Glomerular visceral epithelial cell (primary cell): ENCODE measurements at regions not wholly inside any gene's neighbourhood (a gene's known extent, or its start where the extent isn't known, plus 50 kb on each side); places are given as distances from the start of the nearest gene placed in this dataset.
"Not testable (repeated sequence)": the region's sequence is repeated elsewhere in the genome, so short reads cannot be mapped to it uniquely, and the experiment has no call there.

Experiments used
- DNase-seq: peaks from one replicate; pipeline ENCODE4 v3.0.0-alpha.2; 2016; ENCODE audit errors: extremely low spot score

- not testable (repeated sequence) for DNase-seq
Measured at GRCh38 chr2:89756616-89757015, 1065.1 kb downstream of the RPIA start.

GRCh38 chr2:89758332-89759026, 1067.0 kb downstream of the RPIA start:
- not testable (repeated sequence) for DNase-seq

- DNase-seq: not testable (repeated sequence)
Measured at GRCh38 chr2:89760762-89761161, 1069.3 kb downstream of the RPIA start.

- not testable (repeated sequence) for DNase-seq
Measured at GRCh38 chr2:89761171-89761570, 1069.7 kb downstream of the RPIA start.

GRCh38 chr2:89761863-89762262, 1070.4 kb downstream of the RPIA start:
- DNase-seq: not testable (repeated sequence)

GRCh38 chr2:89762461-89763253, 1071.2 kb downstream of the RPIA start:
- not testable (repeated sequence) for DNase-seq

GRCh38 chr2:89763254-89763580, 1071.7 kb downstream of the RPIA start:
- DNase-seq: no peak

- no peak for DNase-seq
Measured at GRCh38 chr2:89763581-89764485, 1072.4 kb downstream of the RPIA start.

GRCh38 chr2:89764571-89765360, 1073.3 kb downstream of the RPIA start:
- not testable (repeated sequence) for DNase-seq

GRCh38 chr2:89765361-89765718, 1073.9 kb downstream of the RPIA start:
- DNase-seq: not testable (repeated sequence)

- DNase-seq: not testable (repeated sequence)
Measured at GRCh38 chr2:89766141-89766990, 1074.9 kb downstream of the RPIA start.

- DNase-seq: not testable (repeated sequence)
Measured at GRCh38 chr2:89767058-89767457, 1075.6 kb downstream of the RPIA start.

GRCh38 chr2:89767572-89768435, 1076.3 kb downstream of the RPIA start:
- DNase-seq: no peak

GRCh38 chr2:89775885-89776284, 1084.4 kb downstream of the RPIA start:
- no peak for DNase-seq

GRCh38 chr2:89780318-89780717, 1088.8 kb downstream of the RPIA start:
- DNase-seq: no peak

GRCh38 chr2:89781962-89782361, 1090.5 kb downstream of the RPIA start:
- DNase-seq: no peak

GRCh38 chr2:89784960-89785359, 1093.5 kb downstream of the RPIA start:
- DNase-seq: no peak

- DNase-seq: not testable (repeated sequence)
Measured at GRCh38 chr2:89785528-89785927, 1094.1 kb downstream of the RPIA start.

GRCh38 chr2:89786642-89787041, 1095.2 kb downstream of the RPIA start:
- not testable (repeated sequence) for DNase-seq
